ENCODE measurements at regions not wholly inside any gene's neighbourhood (a gene's known extent, or its start where the extent isn't known, plus 50 kb on each side); places are given as distances from the start of the nearest gene placed in this dataset.

DNA sequence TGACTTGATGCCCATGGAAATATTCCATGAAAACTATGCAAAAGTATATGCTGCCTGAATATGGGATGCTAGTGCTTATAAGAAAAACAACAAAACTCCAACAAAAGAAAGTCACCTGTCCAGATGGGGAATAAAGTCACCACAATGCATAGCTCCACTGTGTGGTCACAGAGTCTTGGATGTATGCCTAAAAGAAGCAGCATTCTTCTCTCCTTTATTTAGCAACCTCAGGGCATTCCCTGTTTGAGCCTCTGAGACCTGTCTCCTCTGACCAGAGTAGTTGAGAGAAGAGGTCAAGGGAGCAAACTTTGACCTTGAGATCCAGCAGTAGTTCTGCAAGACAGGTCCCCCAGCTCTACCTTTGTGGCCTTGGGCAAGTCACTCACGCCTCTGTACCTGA, 287.5 kb downstream of the MED10 start:
- TF ChIP-seq, protein P1, sequence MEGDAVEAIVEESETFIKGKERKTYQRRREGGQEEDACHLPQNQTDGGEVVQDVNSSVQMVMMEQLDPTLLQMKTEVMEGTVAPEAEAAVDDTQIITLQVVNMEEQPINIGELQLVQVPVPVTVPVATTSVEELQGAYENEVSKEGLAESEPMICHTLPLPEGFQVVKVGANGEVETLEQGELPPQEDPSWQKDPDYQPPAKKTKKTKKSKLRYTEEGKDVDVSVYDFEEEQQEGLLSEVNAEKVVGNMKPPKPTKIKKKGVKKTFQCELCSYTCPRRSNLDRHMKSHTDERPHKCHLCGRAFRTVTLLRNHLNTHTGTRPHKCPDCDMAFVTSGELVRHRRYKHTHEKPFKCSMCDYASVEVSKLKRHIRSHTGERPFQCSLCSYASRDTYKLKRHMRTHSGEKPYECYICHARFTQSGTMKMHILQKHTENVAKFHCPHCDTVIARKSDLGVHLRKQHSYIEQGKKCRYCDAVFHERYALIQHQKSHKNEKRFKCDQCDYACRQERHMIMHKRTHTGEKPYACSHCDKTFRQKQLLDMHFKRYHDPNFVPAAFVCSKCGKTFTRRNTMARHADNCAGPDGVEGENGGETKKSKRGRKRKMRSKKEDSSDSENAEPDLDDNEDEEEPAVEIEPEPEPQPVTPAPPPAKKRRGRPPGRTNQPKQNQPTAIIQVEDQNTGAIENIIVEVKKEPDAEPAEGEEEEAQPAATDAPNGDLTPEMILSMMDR (IDR thresholded peaks at IDR 0.05), result no peak
- no peak for TF ChIP-seq EZH2phosphoT487 (IDR thresholded peaks at IDR 0.05)
- no peak for TF ChIP-seq EZH2 (IDR thresholded peaks at IDR 0.05)

All from neural progenitor cell (in vitro differentiated cells).